ENCODE measurements at regions not wholly inside any gene's neighbourhood (a gene's known extent, or its start where the extent isn't known, plus 50 kb on each side); places are given as distances from the start of the nearest gene placed in this dataset.

DNA sequence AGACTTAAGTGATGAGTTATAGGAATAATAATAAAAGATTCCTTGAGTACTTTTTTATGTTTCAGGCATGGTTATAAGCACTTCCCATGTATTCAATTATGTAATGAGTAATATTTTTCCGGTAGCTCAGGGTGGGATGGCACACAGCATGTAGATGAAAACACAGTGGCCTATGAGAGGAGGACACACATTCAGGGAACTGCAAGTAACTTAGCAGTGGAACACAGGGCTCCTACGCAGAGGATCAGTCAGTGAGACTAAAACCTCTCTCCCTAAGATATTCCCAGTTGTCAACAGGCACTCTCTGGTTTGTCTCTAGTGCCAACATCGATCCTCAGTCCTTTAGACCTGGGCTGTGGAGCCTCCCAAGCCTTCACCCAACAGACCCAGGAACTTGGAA, 219.4 kb downstream of the DIO2 start:
- Histone ChIP-seq H3K4me1 (replicated peaks) (no peaks in the 10 kb centered on the region), H3K9me3 (no peaks in the 10 kb centered on the region), H3K4me3 (no peak overlapping the region), H3K27ac (no peak overlapping the region), H3K27me3 (replicated peaks; ENCODE audit: insufficient read depth) (no peaks in the 10 kb centered on the region), H3K36me3 (no peaks in the 10 kb centered on the region)
- intact Hi-C loops (cut with DNase I), result no loop called here
- WGBS, result 88% methylated on average over 3 of the region's 3 CpGs
- no peak for TF ChIP-seq POLR2AphosphoS5 (IDR thresholded peaks at IDR 0.05)
- TF ChIP-seq, protein P1, sequence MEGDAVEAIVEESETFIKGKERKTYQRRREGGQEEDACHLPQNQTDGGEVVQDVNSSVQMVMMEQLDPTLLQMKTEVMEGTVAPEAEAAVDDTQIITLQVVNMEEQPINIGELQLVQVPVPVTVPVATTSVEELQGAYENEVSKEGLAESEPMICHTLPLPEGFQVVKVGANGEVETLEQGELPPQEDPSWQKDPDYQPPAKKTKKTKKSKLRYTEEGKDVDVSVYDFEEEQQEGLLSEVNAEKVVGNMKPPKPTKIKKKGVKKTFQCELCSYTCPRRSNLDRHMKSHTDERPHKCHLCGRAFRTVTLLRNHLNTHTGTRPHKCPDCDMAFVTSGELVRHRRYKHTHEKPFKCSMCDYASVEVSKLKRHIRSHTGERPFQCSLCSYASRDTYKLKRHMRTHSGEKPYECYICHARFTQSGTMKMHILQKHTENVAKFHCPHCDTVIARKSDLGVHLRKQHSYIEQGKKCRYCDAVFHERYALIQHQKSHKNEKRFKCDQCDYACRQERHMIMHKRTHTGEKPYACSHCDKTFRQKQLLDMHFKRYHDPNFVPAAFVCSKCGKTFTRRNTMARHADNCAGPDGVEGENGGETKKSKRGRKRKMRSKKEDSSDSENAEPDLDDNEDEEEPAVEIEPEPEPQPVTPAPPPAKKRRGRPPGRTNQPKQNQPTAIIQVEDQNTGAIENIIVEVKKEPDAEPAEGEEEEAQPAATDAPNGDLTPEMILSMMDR (IDR thresholded peaks at IDR 0.05), result no peak
- no peak for TF ChIP-seq POLR2A (IDR thresholded peaks at IDR 0.05)
- DNase-seq (ENCODE audit: low spot score), result no peak

DNA sequence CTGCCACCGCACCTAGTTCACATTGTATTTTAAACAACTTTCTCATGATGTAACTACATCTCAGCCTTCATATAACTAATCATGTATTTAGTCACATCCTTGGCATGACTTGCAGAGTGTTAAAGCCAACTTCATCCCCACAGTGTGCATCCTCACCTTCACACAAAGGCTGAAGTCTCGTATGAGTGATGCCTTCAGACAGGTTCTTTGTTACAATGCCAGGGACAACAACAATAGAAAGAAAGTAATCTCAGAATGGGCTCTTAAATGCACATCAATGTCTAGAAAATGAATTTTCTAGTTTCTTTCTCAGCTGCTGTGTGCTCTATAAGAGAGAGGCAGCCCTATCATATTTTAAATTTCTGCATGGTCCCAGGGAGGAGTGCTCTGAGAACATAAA, 221.3 kb downstream of the DIO2 start:
- no peak for DNase-seq (ENCODE audit: low spot score)
- TF ChIP-seq POLR2A (IDR thresholded peaks at IDR 0.05), result no peak
- TF ChIP-seq, protein P1 (IDR thresholded peaks at IDR 0.05), result no peak
- TF ChIP-seq POLR2AphosphoS5 (IDR thresholded peaks at IDR 0.05), result no peak
- intact Hi-C loops (cut with DNase I), result no loop called here
- H3K27ac ChIP-seq, result no peak overlapping the region
- H3K27me3 ChIP-seq (replicated peaks; ENCODE audit: insufficient read depth), result no peaks in the 10 kb centered on the region
- H3K4me1 ChIP-seq (replicated peaks), result no peaks in the 10 kb centered on the region
- H3K9me3 ChIP-seq, result no peaks in the 10 kb centered on the region
- WGBS, result 77% methylated on average over 2 of the region's 2 CpGs
- no peak overlapping the region for H3K4me3 ChIP-seq
- no peaks in the 10 kb centered on the region for H3K36me3 ChIP-seq

DNA sequence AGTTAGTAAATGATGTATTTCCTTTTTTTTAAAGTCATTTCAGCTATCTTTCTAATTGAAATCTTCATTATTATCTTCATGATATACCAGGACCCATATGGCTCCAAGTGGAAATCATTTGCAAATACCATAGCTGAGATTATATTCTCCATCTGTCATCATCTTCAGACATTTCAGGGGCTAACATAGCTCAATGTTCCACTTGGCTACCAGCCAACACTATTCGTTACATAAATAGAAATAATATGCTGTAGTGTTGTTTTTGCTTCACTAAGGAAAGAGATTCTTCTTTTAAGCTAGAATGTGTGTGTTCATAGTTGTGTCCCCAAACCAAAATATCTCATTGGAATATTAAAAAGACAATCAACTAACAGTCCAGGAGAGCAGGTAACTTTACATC, 225.1 kb downstream of the DIO2 start:
- Histone ChIP-seq H3K27me3 (replicated peaks; ENCODE audit: insufficient read depth) (no peaks in the 10 kb centered on the region), H3K36me3 (no peaks in the 10 kb centered on the region), H3K9me3 (no peaks in the 10 kb centered on the region), H3K4me3 (no peak overlapping the region), H3K4me1 (replicated peaks) (no peaks in the 10 kb centered on the region), H3K27ac (no peak overlapping the region)
- intact Hi-C loops (cut with DNase I), result no loop called here
- TF ChIP-seq, protein P1 (IDR thresholded peaks at IDR 0.05), result no peak
- TF ChIP-seq POLR2AphosphoS5 (IDR thresholded peaks at IDR 0.05) (no peak), POLR2A (IDR thresholded peaks at IDR 0.05) (no peak)
- no peak for DNase-seq (ENCODE audit: low spot score)
- 88% methylated on average over 1 of the region's 1 CpG for WGBS

DNA sequence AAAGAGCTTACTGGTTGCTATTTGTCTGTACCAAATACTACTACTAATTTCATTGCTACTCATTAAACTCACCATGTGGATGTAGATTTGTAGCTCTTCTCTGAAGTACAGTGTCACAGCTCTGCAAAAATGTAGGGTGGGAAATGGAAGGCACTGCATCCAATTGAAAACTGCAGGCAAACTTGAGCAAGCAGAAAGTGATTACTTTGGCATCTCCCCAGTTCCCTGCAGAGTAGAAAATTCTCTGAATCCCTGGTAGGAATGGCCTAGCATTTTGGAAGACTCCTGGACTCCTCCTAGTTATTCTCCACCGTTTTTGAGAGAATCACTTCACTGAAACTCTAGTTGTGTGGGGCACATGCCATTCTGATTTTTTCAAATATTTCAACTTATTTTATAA, 239.1 kb downstream of the DIO2 start:
- Histone ChIP-seq H3K27ac (no peak overlapping the region), H3K4me3 (no peak overlapping the region), H3K36me3 (no peaks in the 10 kb centered on the region), H3K4me1 (replicated peaks) (no peaks in the 10 kb centered on the region), H3K27me3 (replicated peaks; ENCODE audit: insufficient read depth) (no peaks in the 10 kb centered on the region), H3K9me3 (no peaks in the 10 kb centered on the region)
- no peak for DNase-seq (ENCODE audit: low spot score)
- 32% methylated on average over 1 of the region's 1 CpG for WGBS
- TF ChIP-seq, protein P1 (IDR thresholded peaks at IDR 0.05), result no peak
- intact Hi-C loops (cut with DNase I), result no loop called here

DNA sequence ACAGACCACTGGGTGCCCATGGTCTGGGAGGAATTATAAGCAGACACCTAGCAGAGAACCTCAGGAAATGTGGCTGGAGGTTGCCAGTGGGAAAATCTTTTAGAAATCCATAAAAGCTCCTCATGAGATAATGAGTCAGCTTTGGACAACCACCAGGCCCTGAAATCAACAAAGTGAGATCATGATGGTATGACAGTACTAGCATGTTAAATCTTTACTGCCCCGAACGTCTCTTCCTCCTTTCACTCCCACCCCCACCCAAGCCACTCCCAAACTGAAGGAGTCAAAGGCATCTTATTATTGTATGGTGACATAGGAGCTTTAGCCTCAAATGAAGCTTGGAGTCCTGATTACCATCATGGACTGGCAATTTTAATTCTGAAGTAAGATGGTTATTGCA, 240.0 kb downstream of the DIO2 start:
- peak; percentile 39 for DNase-seq (ENCODE audit: low spot score)
- no peak overlapping the region for H3K4me3 ChIP-seq
- H3K4me1 ChIP-seq (replicated peaks), result no peaks in the 10 kb centered on the region
- intact Hi-C loops (cut with DNase I), result no loop called here
- peak; percentile 70 for TF ChIP-seq POLR2AphosphoS5 (IDR thresholded peaks at IDR 0.05)
- no peak for TF ChIP-seq POLR2A (IDR thresholded peaks at IDR 0.05)
- H3K9me3 ChIP-seq, result no peaks in the 10 kb centered on the region
- no peaks in the 10 kb centered on the region for H3K27me3 ChIP-seq (replicated peaks; ENCODE audit: insufficient read depth)
- WGBS, result 33% methylated on average over 2 of the region's 2 CpGs
- no peaks in the 10 kb centered on the region for H3K36me3 ChIP-seq
- H3K27ac ChIP-seq, result peak overlapping the region in 1 of 2 donors; percentile 45

Measured in prostate gland (tissue), 2 donors.